Right atrium auricular region (tissue), 2 donors: ENCODE measurements at regions not wholly inside any gene's neighbourhood (a gene's known extent, or its start where the extent isn't known, plus 50 kb on each side); places are given as distances from the start of the nearest gene placed in this dataset.

Source experiments
- DNase-seq: peaks from one replicate; pipeline ENCODE4 v3.0.0-alpha.2; 2019; ENCODE audit warnings: low spot score
- H3K27ac ChIP-seq, 2 donors: fragments of 200-600 bp; sonication (generic); 1 replicate in 1 of 2; 2 replicates in 1 of 2; pipeline ENCODE4 v1.5.1; 2016 to 2019
- H3K27me3 ChIP-seq, 2 donors: fragments of 200-600 bp; sonication (generic); one replicate each; pipeline versions ENCODE4 v1.5.1 to v1.6.0; 2017 to 2019
- H3K36me3 ChIP-seq: fragments of 200-600 bp; sonication (generic); one replicate; pipeline ENCODE4 v1.5.1; 2016
- H3K4me1 ChIP-seq, 2 donors: fragments of 200-600 bp; sonication (generic); one replicate each; pipeline versions ENCODE4 v1.5.1 to v1.6.0; 2017 to 2019
- H3K4me3 ChIP-seq, 2 donors: fragments of 200-600 bp; sonication (generic); 1 replicate in 1 of 2; 2 replicates in 1 of 2; pipeline ENCODE4 v1.5.1; 2017 to 2019; ENCODE audit warnings: mild to moderate bottlenecking in 1 of 2, moderate library complexity in 1 of 2
- H3K9me3 ChIP-seq, 2 donors: fragments of 200-600 bp; sonication (generic); one replicate each; pipeline ENCODE4 v1.5.1; 2019
- TF ChIP-seq, protein P1 (sequence below), 2 donors: fragments of 200-600 bp; sonication (generic); IDR thresholded peaks; one replicate each; pipeline ENCODE4 v1.5.1; 2019; ENCODE audit warnings: antibody characterized with exemption in 2 of 2

GRCh38 chr4:99712530-99712929 lies 54.9 kb upstream of the C4orf54 start:
- H3K9me3 ChIP-seq, result no peaks in the 10 kb centered on the region
- H3K27ac ChIP-seq, result no peak overlapping the region
- TF ChIP-seq, protein P1, sequence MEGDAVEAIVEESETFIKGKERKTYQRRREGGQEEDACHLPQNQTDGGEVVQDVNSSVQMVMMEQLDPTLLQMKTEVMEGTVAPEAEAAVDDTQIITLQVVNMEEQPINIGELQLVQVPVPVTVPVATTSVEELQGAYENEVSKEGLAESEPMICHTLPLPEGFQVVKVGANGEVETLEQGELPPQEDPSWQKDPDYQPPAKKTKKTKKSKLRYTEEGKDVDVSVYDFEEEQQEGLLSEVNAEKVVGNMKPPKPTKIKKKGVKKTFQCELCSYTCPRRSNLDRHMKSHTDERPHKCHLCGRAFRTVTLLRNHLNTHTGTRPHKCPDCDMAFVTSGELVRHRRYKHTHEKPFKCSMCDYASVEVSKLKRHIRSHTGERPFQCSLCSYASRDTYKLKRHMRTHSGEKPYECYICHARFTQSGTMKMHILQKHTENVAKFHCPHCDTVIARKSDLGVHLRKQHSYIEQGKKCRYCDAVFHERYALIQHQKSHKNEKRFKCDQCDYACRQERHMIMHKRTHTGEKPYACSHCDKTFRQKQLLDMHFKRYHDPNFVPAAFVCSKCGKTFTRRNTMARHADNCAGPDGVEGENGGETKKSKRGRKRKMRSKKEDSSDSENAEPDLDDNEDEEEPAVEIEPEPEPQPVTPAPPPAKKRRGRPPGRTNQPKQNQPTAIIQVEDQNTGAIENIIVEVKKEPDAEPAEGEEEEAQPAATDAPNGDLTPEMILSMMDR (IDR thresholded peaks at IDR 0.05), result no peak
- no peak for DNase-seq
- H3K4me3 ChIP-seq, result no peak overlapping the region
- no peaks in the 10 kb centered on the region for H3K36me3 ChIP-seq
- H3K4me1 ChIP-seq, result peaks cover 0 to 10% of the 10 kb centered on the region in 2 donors
- H3K27me3 ChIP-seq, result no peaks in the 10 kb centered on the region

DNA sequence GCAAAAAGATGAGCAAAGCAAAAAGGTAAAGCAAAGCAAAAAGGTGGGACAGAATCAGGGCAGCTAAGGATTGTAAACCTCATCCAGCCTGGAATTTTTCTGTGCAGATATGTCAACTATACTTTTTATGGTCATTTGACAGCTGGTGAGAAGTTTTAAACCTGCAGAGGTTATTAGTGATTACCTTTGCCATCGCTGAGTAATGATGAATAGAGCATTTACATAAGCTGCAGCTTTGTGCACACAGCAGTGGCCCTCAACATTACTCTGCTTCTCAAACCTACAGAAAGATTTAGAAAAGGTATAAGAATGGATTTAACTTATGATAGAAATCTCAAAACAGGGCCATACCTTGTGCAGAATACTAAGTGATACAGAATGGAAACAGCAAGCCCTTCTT lies 54.5 kb upstream of the C4orf54 start:
- DNase-seq, result no peak
- no peaks in the 10 kb centered on the region for H3K9me3 ChIP-seq
- no peaks in the 10 kb centered on the region for H3K27me3 ChIP-seq
- no peak overlapping the region for H3K27ac ChIP-seq
- TF ChIP-seq, protein P1 (IDR thresholded peaks at IDR 0.05), result no peak
- H3K4me3 ChIP-seq, result no peak overlapping the region
- H3K36me3 ChIP-seq, result no peaks in the 10 kb centered on the region
- peaks cover 0 to 10% of the 10 kb centered on the region in 2 donors for H3K4me1 ChIP-seq

GRCh38 chr4:99711657-99712056 lies 54.0 kb upstream of the C4orf54 start:
- H3K27me3 ChIP-seq, result no peaks in the 10 kb centered on the region
- DNase-seq, result no peak
- H3K36me3 ChIP-seq, result no peaks in the 10 kb centered on the region
- no peaks in the 10 kb centered on the region for H3K9me3 ChIP-seq
- TF ChIP-seq, protein P1 (IDR thresholded peaks at IDR 0.05), result no peak
- no peak overlapping the region for H3K27ac ChIP-seq
- peaks cover 0 to 10% of the 10 kb centered on the region in 2 donors for H3K4me1 ChIP-seq
- no peak overlapping the region for H3K4me3 ChIP-seq

DNA sequence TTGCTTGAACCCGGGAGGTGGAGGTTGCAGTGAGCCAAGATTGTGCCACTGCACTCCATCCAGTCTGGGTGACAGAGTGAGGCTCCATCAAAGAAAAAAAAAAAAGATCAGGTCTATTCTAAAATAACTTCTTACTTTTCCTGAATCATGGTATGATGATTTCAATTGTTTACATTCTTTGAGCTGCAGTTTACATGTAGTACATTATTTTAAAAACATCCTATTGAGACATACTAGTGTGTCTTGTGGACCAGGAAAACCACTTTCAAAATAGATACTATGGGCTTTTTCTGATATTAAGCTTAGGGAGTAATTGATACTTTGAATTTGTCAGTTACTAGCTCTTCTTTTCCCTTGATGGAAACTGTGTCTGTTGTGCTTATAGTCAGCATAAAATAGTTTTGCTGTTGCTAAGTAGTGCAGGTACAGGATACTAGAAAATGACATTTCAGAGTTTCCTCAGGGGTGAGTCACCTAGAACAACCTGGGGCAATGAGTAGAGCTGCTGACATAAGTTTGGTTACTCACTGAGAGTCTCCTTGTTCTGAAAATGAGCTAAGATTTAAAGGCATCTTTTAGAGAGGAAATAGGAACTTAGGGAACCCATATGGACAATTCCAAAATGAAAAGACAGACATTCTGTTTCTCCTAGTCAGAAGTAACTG lies 53.2 kb upstream of the C4orf54 start:
- H3K27me3 ChIP-seq, result no peaks in the 10 kb centered on the region
- DNase-seq, result no peak
- no peak overlapping the region for H3K4me3 ChIP-seq
- H3K27ac ChIP-seq, result no peak overlapping the region
- H3K9me3 ChIP-seq, result no peaks in the 10 kb centered on the region
- peaks cover 0 to 10% of the 10 kb centered on the region in 2 donors for H3K4me1 ChIP-seq
- H3K36me3 ChIP-seq, result no peaks in the 10 kb centered on the region
- TF ChIP-seq, protein P1 (IDR thresholded peaks at IDR 0.05), result no peak

DNA sequence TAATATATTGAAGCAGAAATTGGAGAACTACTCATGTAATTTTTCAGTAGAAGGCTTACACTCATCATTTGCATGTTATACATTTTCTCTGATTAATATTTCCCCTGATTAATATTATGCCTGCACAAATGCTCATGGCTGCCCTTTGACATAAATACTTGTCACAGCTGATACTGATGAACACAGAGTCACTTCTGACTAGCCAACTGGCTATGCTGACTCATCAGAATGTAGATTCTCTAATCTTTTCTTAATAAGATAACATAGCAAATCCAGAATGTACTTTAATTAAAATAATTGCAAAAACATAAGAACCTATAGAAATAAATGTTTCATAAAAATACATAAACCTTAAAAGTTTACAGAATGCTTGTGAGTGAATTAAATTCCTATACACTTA lies 52.4 kb upstream of the C4orf54 start:
- TF ChIP-seq, protein P1 (IDR thresholded peaks at IDR 0.05), result no peak

DNA sequence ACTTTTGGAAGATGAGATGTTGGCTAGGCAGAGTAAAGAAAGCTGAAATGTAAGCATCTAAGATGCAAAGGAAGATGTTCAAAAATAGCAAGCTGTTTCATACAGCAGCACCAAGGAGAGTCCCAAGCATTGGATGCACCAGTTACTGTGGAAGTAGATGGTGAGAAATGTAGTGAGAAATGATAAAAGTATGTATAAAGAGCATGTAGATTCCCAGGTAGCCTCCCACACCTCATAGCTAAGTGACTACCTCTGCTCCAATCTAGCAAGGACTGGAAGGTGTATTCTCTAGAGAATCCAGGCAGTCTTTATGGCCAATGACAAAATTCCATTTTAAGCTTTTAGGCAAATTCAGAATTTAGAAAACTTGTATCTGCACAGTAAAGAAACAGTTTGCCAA lies 50.9 kb upstream of the C4orf54 start:
- Histone ChIP-seq H3K9me3 (no peaks in the 10 kb centered on the region), H3K4me3 (no peak overlapping the region), H3K36me3 (no peaks in the 10 kb centered on the region), H3K27me3 (no peaks in the 10 kb centered on the region), H3K4me1 (no peaks in the 10 kb centered on the region), H3K27ac (no peak overlapping the region)
- TF ChIP-seq, protein P1 (IDR thresholded peaks at IDR 0.05), result no peak
- DNase-seq, result no peak

More for the DNA sequence above, 52.4 kb upstream of the C4orf54 start:
- DNase-seq, result no peak
- Histone ChIP-seq H3K9me3 (no peaks in the 10 kb centered on the region), H3K36me3 (no peaks in the 10 kb centered on the region), H3K4me1 (peaks cover 0 to 4% of the 10 kb centered on the region in 2 donors), H3K27ac (no peak overlapping the region), H3K4me3 (no peak overlapping the region), H3K27me3 (no peaks in the 10 kb centered on the region)
